22Rv1 (cell line): ENCODE measurements at regions not wholly inside any gene's neighbourhood (a gene's known extent, or its start where the extent isn't known, plus 50 kb on each side); places are given as distances from the start of the nearest gene placed in this dataset.

ENCODE experiments used
- ZFX ChIP-seq: fragments of 450-650 bp; IDR thresholded peaks from 2 replicates; pipeline ENCODE4 v1.6.1; 2017; ENCODE audit warnings: antibody characterized with exemption, borderline replicate concordance
- TF ChIP-seq, protein P1 (sequence below): fragments of 450-650 bp; IDR thresholded peaks from 2 replicates; pipeline ENCODE4 v1.5.1; 2017; ENCODE audit warnings: mild to moderate bottlenecking

DNA sequence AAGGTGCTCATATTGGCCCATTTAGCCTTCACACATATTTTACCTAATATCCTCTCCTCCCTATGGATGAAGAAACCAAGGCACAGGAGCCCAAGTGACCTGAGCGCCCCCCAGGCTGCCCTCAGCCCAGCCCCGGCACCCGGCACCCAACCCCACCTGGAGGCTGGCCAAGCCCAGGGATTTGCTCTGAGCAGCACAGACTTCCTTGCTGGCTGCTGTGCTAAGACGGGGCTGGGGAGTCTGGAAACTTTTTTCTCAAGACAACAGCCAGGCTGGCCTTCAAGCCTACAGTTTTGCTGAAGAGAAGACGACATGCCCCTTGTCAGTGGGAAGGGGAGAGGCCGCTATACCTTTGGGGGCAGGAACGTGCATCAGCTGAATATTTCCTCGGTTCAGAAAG lies 52.7 kb upstream of the LAMA1 start:
- TF ChIP-seq, protein P1, sequence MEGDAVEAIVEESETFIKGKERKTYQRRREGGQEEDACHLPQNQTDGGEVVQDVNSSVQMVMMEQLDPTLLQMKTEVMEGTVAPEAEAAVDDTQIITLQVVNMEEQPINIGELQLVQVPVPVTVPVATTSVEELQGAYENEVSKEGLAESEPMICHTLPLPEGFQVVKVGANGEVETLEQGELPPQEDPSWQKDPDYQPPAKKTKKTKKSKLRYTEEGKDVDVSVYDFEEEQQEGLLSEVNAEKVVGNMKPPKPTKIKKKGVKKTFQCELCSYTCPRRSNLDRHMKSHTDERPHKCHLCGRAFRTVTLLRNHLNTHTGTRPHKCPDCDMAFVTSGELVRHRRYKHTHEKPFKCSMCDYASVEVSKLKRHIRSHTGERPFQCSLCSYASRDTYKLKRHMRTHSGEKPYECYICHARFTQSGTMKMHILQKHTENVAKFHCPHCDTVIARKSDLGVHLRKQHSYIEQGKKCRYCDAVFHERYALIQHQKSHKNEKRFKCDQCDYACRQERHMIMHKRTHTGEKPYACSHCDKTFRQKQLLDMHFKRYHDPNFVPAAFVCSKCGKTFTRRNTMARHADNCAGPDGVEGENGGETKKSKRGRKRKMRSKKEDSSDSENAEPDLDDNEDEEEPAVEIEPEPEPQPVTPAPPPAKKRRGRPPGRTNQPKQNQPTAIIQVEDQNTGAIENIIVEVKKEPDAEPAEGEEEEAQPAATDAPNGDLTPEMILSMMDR: no peak
- TF ChIP-seq ZFX: no peak
